GM12891 (cell line): ENCODE measurements at regions not wholly inside any gene's neighbourhood (a gene's known extent, or its start where the extent isn't known, plus 50 kb on each side); places are given as distances from the start of the nearest gene placed in this dataset.

Experiments
- POLR2A ChIP-seq: IDR thresholded peaks from 2 replicates; pipeline ENCODE4 v1.6.1; 2011; ENCODE audit warnings: low read depth, low read length, control low read depth
- POLR2AphosphoS5 ChIP-seq: IDR thresholded peaks from 2 replicates; pipeline ENCODE4 v1.6.1; 2011; ENCODE audit warnings: low read depth, low read length, control low read depth
- SPI1 ChIP-seq: IDR thresholded peaks from 2 replicates; pipeline ENCODE4 v1.6.1; 2011; ENCODE audit warnings: low read depth, low read length, control low read depth
- TAF1 ChIP-seq: IDR thresholded peaks from 2 replicates; pipeline ENCODE4 v1.6.1; 2011; ENCODE audit warnings: low read depth, low read length, control low read depth

DNA sequence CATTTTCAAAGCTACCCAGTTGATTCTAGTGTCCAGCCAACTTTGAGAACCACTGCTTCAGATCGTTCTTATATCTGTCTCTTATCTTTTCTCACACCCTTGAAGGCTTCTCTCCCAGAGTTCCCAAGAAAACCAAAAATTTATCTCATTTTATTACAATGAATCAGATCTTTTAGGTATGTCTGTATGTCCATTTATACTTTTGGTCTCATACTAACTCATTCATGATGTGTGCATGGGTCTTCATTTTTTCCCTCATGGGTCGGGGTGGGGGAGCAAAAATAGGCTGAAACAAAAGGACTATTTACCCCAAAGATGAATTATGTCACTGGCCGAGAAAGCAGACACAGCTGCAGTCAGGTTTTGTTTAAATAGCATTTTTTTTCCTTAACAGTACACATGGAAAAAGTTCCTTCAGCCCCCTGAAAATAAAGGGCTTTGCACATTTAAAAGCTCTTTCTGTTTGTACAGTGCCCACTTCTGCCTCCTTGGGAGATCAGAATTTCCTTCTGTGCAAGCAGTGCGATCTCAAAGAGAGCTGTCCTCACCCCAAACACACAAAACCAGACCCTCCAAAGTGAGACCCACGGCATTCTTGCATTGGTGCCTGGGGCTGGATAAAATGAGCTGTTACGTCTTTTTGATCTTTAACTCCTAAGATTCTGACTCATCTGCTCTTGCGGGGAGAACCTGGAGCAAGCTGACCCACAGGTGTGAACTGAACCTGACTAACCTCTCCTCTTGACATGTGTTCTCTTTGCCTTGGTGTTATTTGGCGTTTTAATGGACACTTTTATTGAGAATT, 251.2 kb upstream of the ELAC2 start:
- no peak for TF ChIP-seq POLR2A
- no peak for TF ChIP-seq POLR2AphosphoS5
- TF ChIP-seq TAF1, result no peak
- no peak for TF ChIP-seq SPI1
